Tibial nerve (tissue), 4 donors: ENCODE measurements at regions not wholly inside any gene's neighbourhood (a gene's known extent, or its start where the extent isn't known, plus 50 kb on each side); places are given as distances from the start of the nearest gene placed in this dataset.

Experiments
- DNase-seq, 2 donors: peaks; one replicate each; pipeline ENCODE4 v3.0.0-alpha.2; 2019; ENCODE audit warnings: low spot score in 2 of 2
- H3K27ac ChIP-seq, 4 donors: fragments of 200-600 bp; sonication (generic) in 3 of 4; one replicate each; pipeline ENCODE4 v1.5.1; 2017 to 2019; ENCODE audit warnings: mild to moderate bottlenecking in 1 of 4
- H3K27me3 ChIP-seq, 2 donors: fragments of 200-600 bp; sonication (generic) in 1 of 2; one replicate each; pipeline versions ENCODE4 v1.5.1 to v1.6.0; 2017 to 2019
- H3K36me3 ChIP-seq, 3 donors: fragments of 200-600 bp; sonication (generic); one replicate each; pipeline ENCODE4 v1.5.1; 2018 to 2019
- H3K4me1 ChIP-seq, 4 donors: fragments of 200-600 bp; sonication (generic) in 3 of 4; one replicate each; pipeline ENCODE4 v1.5.1; 2017 to 2019
- H3K4me3 ChIP-seq, 4 donors: fragments of 200-600 bp; sonication (generic) in 3 of 4; one replicate each; pipeline ENCODE4 v1.5.1; 2017 to 2019; ENCODE audit warnings: mild to moderate bottlenecking in 1 of 4, moderate library complexity in 1 of 4
- H3K9me3 ChIP-seq, 4 donors: fragments of 200-600 bp; sonication (generic) in 3 of 4; one replicate each; pipeline ENCODE4 v1.5.1; 2017 to 2019
- EP300 ChIP-seq, 2 donors: sonication (generic); formaldehyde crosslinking; IDR thresholded peaks; one replicate each; pipeline ENCODE4 v1.6.1; 2017; ENCODE audit warnings: antibody characterized with exemption in 2 of 2, mild to moderate bottlenecking in 1 of 2
- POLR2A ChIP-seq, 2 donors: fragments of 450-650 bp; IDR thresholded peaks; one replicate each; pipeline ENCODE4 v1.6.1; 2017; ENCODE audit warnings: antibody characterized with exemption in 2 of 2, mild to moderate bottlenecking in 2 of 2, moderate library complexity in 2 of 2
- WGBS, 2 donors: methylation state at CpG; one replicate each; pipeline ENCODE4 v1.1.5; 2018; 5-methylcytosine and 5-hydroxymethylcytosine counted together
- TF ChIP-seq, protein P1 (sequence below), 5 experiments: fragments of 200-600 bp in 3 of 5; fragments of 450-650 bp in 2 of 5; sonication (generic) in 3 of 5; IDR thresholded peaks; one replicate each; pipeline ENCODE4 v1.5.1; 2016 to 2019; ENCODE audit warnings: antibody characterized with exemption in 5 of 5, mild to moderate bottlenecking in 3 of 5, moderate library complexity in 2 of 5

DNA sequence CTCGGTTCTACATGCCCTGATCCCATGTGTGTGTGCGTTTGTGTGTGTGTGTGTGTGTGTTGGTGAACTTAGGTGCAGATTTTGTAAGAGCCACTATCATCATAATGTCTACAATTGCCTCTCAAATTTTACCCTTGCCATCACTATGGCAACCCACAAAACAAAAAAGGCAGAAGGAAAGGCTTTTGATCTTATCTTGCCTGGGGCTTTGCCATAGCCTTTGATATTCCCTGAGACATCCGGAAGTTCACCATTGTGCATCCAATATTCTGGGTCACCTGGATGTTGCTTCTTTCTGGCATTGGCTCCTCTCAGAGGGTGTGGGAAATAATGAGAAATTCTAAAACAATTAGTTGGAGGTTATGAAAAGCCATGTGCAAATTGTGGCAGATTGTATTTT is 114.7 kb downstream of the HAPSTR1 start:
- Histone ChIP-seq H3K27ac (no peak overlapping the region), H3K36me3 (no peaks in the 10 kb centered on the region), H3K9me3 (peaks cover 0 to 17% (median 0%) of the 10 kb centered on the region in 4 donors), H3K4me1 (no peaks in the 10 kb centered on the region), H3K27me3 (no peaks in the 10 kb centered on the region), H3K4me3 (no peak overlapping the region)
- DNase-seq: no peak
- 67 to 78% methylated on average over 2 to 3 of the region's 3 CpGs for WGBS, 2 donors
- TF ChIP-seq EP300 (IDR thresholded peaks at IDR 0.05): no peak
- TF ChIP-seq POLR2A (IDR thresholded peaks at IDR 0.05): no peak
- TF ChIP-seq, protein P1, sequence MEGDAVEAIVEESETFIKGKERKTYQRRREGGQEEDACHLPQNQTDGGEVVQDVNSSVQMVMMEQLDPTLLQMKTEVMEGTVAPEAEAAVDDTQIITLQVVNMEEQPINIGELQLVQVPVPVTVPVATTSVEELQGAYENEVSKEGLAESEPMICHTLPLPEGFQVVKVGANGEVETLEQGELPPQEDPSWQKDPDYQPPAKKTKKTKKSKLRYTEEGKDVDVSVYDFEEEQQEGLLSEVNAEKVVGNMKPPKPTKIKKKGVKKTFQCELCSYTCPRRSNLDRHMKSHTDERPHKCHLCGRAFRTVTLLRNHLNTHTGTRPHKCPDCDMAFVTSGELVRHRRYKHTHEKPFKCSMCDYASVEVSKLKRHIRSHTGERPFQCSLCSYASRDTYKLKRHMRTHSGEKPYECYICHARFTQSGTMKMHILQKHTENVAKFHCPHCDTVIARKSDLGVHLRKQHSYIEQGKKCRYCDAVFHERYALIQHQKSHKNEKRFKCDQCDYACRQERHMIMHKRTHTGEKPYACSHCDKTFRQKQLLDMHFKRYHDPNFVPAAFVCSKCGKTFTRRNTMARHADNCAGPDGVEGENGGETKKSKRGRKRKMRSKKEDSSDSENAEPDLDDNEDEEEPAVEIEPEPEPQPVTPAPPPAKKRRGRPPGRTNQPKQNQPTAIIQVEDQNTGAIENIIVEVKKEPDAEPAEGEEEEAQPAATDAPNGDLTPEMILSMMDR (IDR thresholded peaks at IDR 0.05): no peak

DNA sequence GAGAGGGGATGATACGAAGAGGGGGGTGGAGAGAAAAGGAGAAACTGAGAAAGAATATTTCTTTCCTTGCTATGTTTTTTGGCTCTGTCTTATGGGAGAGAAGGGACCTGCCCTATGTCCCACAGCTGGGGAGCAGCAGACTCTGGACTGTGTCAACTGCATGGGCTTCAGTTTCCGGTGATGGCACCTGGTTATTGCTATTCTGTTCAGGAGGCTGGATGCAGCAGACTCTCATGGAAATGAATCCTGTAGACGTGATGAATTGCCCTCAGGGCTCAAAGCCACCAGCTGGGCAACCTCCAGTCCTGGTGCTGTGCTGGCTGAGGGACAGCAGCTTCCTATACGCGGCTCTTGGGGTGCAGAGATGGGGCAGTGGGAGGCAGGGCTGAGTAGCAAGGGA is 121.2 kb downstream of the HAPSTR1 start:
- no peak for DNase-seq
- Histone ChIP-seq H3K36me3 (no peaks in the 10 kb centered on the region), H3K9me3 (peaks cover 0 to 16% (median 0%) of the 10 kb centered on the region in 4 donors), H3K4me3 (no peak overlapping the region), H3K27ac (no peak overlapping the region), H3K4me1 (no peaks in the 10 kb centered on the region), H3K27me3 (no peaks in the 10 kb centered on the region)
- no peak for TF ChIP-seq POLR2A (IDR thresholded peaks at IDR 0.05)
- TF ChIP-seq EP300 (IDR thresholded peaks at IDR 0.05): no peak
- 59 to 61% methylated on average over 3 to 5 of the region's 5 CpGs for WGBS, 2 donors

DNA sequence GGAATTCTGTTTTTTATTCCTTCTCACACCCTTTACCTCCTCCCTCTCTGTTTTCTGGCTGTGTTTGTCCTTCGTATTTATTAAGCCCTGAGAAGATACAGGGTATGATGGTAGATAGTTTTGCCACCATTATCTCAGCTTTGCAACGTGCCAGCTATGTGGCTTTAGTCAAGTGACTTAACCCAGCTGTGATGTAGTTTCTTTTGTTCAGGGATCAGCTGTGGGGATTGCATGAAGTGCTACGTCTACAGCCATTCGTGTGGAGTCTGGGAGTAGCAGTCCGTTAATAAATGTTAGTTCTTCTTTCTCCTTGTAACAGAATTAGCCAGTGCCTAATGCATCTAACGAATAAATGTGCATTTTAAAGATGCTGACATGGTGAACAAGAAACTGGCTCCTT is 128.4 kb downstream of the HAPSTR1 start:
- Histone ChIP-seq H3K27me3 (no peaks in the 10 kb centered on the region), H3K36me3 (no peaks in the 10 kb centered on the region), H3K9me3 (peaks cover 0 to 18% (median 0%) of the 10 kb centered on the region in 4 donors), H3K27ac (no peak overlapping the region), H3K4me3 (no peak overlapping the region), H3K4me1 (no peaks in the 10 kb centered on the region)
- no peak for TF ChIP-seq EP300 (IDR thresholded peaks at IDR 0.05)
- TF ChIP-seq, protein P1 (IDR thresholded peaks at IDR 0.05): no peak
- no peak for TF ChIP-seq POLR2A (IDR thresholded peaks at IDR 0.05)
- WGBS, 2 donors: 34 to 39% methylated on average over 6 of the region's 6 CpGs
- DNase-seq: no peak

DNA sequence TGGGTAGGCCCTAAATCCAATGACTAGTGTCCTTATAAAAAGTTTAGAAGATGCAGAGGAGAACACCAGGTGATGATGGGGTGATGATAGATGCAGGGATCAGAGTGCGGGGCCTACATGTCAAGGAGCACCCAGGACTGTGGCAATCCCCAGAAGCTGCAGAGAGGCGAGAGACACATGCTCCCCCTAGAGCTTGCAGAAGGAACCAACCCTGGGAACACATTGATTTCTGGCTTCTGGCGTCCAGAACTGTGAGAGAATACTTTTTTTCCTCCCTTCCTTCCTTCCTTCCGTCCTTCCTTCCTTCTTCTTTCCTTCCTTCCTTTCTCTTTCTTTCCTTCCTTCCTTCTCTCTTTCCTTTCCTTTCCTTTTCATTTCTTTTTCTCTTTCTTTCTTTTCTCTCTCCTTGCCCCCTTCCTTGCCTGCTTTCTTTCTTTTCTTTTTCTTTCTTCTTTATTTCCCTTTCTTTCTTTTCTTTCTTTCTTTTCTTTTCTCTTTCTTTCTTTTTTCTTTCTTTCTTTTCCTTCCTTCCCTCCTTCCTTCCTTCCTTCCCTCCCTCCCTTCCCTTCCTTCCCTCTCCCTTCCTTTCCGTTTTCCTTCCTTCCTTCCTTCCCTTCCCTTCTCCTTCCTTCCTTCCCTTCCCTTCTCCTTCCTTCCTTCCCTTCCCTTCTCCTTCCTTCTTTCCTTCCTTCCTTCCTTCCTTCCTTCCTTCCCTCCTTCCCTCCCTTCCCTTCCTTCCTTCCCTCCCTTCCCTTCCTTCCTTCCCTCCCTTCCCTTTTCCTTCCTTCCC is 134.3 kb downstream of the HAPSTR1 start:
- TF ChIP-seq POLR2A (IDR thresholded peaks at IDR 0.05): no peak
- no peaks in the 10 kb centered on the region for H3K27me3 ChIP-seq
- no peak for DNase-seq
- no peak overlapping the region for H3K4me3 ChIP-seq
- H3K4me1 ChIP-seq: no peaks in the 10 kb centered on the region
- H3K9me3 ChIP-seq: peaks cover 0 to 14% (median 0%) of the 10 kb centered on the region in 4 donors
- H3K36me3 ChIP-seq: no peaks in the 10 kb centered on the region
- H3K27ac ChIP-seq: no peak overlapping the region
- WGBS, 2 donors: 41 to 51% methylated on average over 5 of the region's 5 CpGs

DNA sequence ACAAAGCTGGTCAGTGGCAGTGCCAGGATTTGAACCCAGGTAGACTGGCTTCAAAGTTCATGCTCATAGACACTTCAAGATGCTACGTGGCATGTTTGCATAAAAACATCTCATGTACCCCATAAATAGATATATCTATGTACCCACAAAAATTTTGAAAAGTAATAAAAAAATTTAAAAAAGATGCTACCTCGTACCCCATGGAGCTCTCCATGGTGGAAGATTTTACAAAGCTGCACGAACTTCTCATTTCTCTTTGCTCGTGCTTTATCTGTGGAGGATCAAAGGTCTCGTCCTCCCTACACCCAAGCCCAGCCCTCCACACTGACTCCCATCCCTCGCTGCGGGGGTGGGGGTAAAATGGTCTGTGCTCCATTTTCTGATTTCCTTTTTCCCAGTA is 135.5 kb downstream of the HAPSTR1 start:
- TF ChIP-seq, protein P1 (IDR thresholded peaks at IDR 0.05): no peak
- TF ChIP-seq POLR2A (IDR thresholded peaks at IDR 0.05) (no peak), EP300 (IDR thresholded peaks at IDR 0.05) (no peak)
- no peaks in the 10 kb centered on the region for H3K36me3 ChIP-seq
- 78% methylated on average over 7 of the region's 7 CpGs for WGBS, 2 donors

DNA sequence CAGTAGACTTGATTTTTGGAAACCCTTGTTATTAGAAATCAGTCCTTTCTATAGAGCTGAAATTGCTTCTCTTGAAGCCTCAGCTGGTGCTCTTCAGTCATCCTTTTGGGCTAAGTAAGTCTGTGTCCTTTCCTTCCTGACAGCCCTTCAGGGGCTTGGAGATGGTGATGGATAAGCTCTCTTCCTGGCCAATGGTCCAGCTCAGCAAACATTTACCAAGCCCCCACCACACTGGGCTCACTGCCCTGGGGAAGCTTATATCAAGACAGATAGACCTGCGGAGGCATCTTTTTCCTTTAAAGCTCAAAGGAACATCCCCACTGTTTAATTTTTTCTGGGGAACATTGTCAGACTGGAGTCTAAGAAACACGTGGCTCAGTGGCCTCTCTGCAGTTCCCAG is 139.6 kb downstream of the HAPSTR1 start:
- Histone ChIP-seq H3K27ac (no peak overlapping the region), H3K4me1 (no peaks in the 10 kb centered on the region), H3K27me3 (no peaks in the 10 kb centered on the region), H3K4me3 (no peak overlapping the region), H3K9me3 (no peaks in the 10 kb centered on the region), H3K36me3 (no peaks in the 10 kb centered on the region)
- TF ChIP-seq POLR2A (IDR thresholded peaks at IDR 0.05) (no peak), EP300 (IDR thresholded peaks at IDR 0.05) (no peak)
- TF ChIP-seq, protein P1 (IDR thresholded peaks at IDR 0.05): no peak
- no peak for DNase-seq
- 47 to 78% methylated on average over 2 of the region's 2 CpGs for WGBS, 2 donors

More for the DNA sequence above, 135.5 kb downstream of the HAPSTR1 start:
- Histone ChIP-seq H3K4me3 (no peak overlapping the region), H3K9me3 (peaks cover 0 to 14% (median 0%) of the 10 kb centered on the region in 4 donors), H3K27me3 (no peaks in the 10 kb centered on the region), H3K4me1 (no peaks in the 10 kb centered on the region), H3K27ac (no peak overlapping the region)
- DNase-seq: no peak
